Heart right ventricle (tissue), 16 donors: ENCODE measurements at regions not wholly inside any gene's neighbourhood (a gene's known extent, or its start where the extent isn't known, plus 50 kb on each side); places are given as distances from the start of the nearest gene placed in this dataset.

ENCODE experiments used
- ATAC-seq, 8 donors: fragments of 200-7000 bp; cut with Tn5 transposase; one replicate each; pipeline ENCODE4 v1.9.1; 2020; ENCODE audit warnings: mild to moderate bottlenecking in 8 of 8, moderate library complexity in 8 of 8, moderate number of reproducible peaks in 1 of 8
- DNase-seq, 2 donors: peaks; one replicate each; pipeline ENCODE4 v3.0.0-alpha.2; 2020
- H3K27ac ChIP-seq, 10 donors: fragments of 200-600 bp; sonication (generic) in 2 of 10; one replicate each; pipeline versions ENCODE4 v1.5.0 to v1.8.0; 2020 to 2022; ENCODE audit warnings: mild to moderate bottlenecking in 3 of 10
- H3K27me3 ChIP-seq, 7 donors: fragments of 200-600 bp; one replicate each; pipeline ENCODE4 v1.8.0; 2021 to 2022; ENCODE audit warnings: mild to moderate bottlenecking in 2 of 7
- H3K36me3 ChIP-seq, 9 donors: fragments of 200-600 bp; sonication (generic) in 1 of 9; one replicate each; pipeline versions ENCODE4 v1.5.0 to v1.8.0; 2020 to 2022; ENCODE audit warnings: mild to moderate bottlenecking in 2 of 9
- H3K4me1 ChIP-seq, 9 donors: fragments of 200-600 bp; sonication (generic) in 1 of 9; one replicate each; pipeline versions ENCODE4 v1.5.0 to v1.8.0; 2020 to 2022; ENCODE audit warnings: mild to moderate bottlenecking in 4 of 9
- H3K4me3 ChIP-seq, 10 donors: fragments of 200-600 bp; sonication (generic) in 2 of 10; one replicate each; pipeline versions ENCODE4 v1.5.0 to v1.8.0; 2020 to 2022; ENCODE audit warnings: mild to moderate bottlenecking in 7 of 10, moderate library complexity in 2 of 10
- H3K9me3 ChIP-seq, 11 donors: fragments of 200-600 bp in 10 of 11; sonication (generic) in 2 of 11; one replicate each; pipeline versions ENCODE4 v1.5.0 to v1.8.0; 2013 to 2022; ENCODE audit warnings: mild to moderate bottlenecking in 2 of 11, control low read depth in 1 of 11, moderate library complexity in 1 of 11
- WGBS, 2 donors: extraction: QIAGEN DNeasy Blood & Tissue Kit; methylation state at CpG; one replicate each; pipeline ENCODE4 v1.1.7; 2013; ENCODE audit warnings: inconsistent platforms in 1 of 2; 5-methylcytosine and 5-hydroxymethylcytosine counted together
- intact Hi-C, 10 donors: fragments of 100-400 bp; cut with DNase I; formaldehyde crosslinking; loops; one replicate each; pipeline versions ENCODE4 v1.11.1 to v1.14.2; 2022
- TF ChIP-seq, protein P1 (sequence below), 9 donors: fragments of 200-600 bp; sonication (generic) in 2 of 9; IDR thresholded peaks; one replicate each; pipeline versions ENCODE4 v1.5.0 to v1.8.0; 2021 to 2022; ENCODE audit warnings: antibody characterized with exemption in 9 of 9, mild to moderate bottlenecking in 5 of 9, moderate library complexity in 1 of 9
- donor health status: Arrhythmogenic right ventricular cardiomyopathy.
- donor health status: ischemic (EF 13 %, LVEDD 7.1; RV severe dilation, severe dysfunction).
- donor health status: healthy with polysubstance abuse.
- donor health status: DM: no; HTN: yes; CAD: no.
- donor health status: DM: no; HTN: no; CAD: no.
- donor health status: ischemic (EF 25% LVEDD 6.9; RV normal size, moderate dysfunction).
- donor health status: ischemic (EF 25% LVEDD 5.7; RV mildly dilated, moderate dysfunction).
- donor health status: healthy.
- donor health status: DM: yes; HTN: yes; CAD: no.
- donor health status: Ischemic cardiomyopathy.
- donor health status: ischemic (EF 35%, LVEDD 5.7; RV mildly dilated, moderate dysfunction).
- donor health status: nonischemic (EF 11% LVEDD 7.7; RV severe dilation, severe dysfunction).
- donor health status: DM: yes; HTN: yes; CAD: no.
- donor health status: PGD.
- donor health status: ischemic (EF 29% LVEDD 5.4; RV normal size, mild dysfunction).
- donor health status: nonischemic (EF 23%, LVEDD 6.1; RV moderate dilation, normal function).

- 62 to 74% methylated on average over 7 of the region's 7 CpGs for WGBS, 2 donors
- Histone ChIP-seq H3K9me3 (no peaks in the 10 kb centered on the region), H3K36me3 (no peaks in the 10 kb centered on the region), H3K27ac (no peak overlapping the region), H3K4me1 (no peaks in the 10 kb centered on the region), H3K4me3 (no peak overlapping the region), H3K27me3 (no peaks in the 10 kb centered on the region)
- TF ChIP-seq, protein P1, sequence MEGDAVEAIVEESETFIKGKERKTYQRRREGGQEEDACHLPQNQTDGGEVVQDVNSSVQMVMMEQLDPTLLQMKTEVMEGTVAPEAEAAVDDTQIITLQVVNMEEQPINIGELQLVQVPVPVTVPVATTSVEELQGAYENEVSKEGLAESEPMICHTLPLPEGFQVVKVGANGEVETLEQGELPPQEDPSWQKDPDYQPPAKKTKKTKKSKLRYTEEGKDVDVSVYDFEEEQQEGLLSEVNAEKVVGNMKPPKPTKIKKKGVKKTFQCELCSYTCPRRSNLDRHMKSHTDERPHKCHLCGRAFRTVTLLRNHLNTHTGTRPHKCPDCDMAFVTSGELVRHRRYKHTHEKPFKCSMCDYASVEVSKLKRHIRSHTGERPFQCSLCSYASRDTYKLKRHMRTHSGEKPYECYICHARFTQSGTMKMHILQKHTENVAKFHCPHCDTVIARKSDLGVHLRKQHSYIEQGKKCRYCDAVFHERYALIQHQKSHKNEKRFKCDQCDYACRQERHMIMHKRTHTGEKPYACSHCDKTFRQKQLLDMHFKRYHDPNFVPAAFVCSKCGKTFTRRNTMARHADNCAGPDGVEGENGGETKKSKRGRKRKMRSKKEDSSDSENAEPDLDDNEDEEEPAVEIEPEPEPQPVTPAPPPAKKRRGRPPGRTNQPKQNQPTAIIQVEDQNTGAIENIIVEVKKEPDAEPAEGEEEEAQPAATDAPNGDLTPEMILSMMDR (IDR thresholded peaks at IDR 0.05) = no peak
- ATAC-seq = no peak
- DNase-seq = no peak
- intact Hi-C loops = no loop called here
Measured at GRCh38 chr9:78574354-78575045, 277.6 kb downstream of the PSAT1 start.

DNA sequence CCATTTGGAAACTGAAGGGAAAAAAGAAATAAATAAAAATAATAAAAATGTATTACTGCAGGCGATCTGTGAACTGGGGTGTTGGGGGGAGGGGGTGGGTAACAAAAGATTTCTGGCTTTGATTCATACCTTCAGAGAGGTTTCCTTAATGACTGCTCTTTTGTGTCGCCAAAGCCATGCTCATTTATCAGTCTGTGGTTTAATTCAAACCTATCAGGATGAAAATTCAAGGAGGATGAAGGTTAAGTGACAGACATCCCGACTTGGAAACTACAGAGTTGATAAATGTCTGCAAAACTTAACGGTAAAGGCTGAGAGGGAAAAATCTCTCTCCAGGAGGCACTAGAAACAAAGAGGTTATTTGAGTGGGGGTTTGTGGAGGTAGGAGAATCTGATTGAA lies 278.2 kb downstream of the PSAT1 start:
- no peaks in the 10 kb centered on the region for H3K36me3 ChIP-seq
- H3K4me3 ChIP-seq = no peak overlapping the region
- intact Hi-C loops = no loop called here
- no peak for DNase-seq
- no peak for ATAC-seq
- WGBS, 2 donors = 38 to 39% methylated on average over 4 of the region's 4 CpGs
- no peaks in the 10 kb centered on the region for H3K4me1 ChIP-seq
- no peak overlapping the region for H3K27ac ChIP-seq
- TF ChIP-seq, protein P1 (IDR thresholded peaks at IDR 0.05) = no peak
- H3K27me3 ChIP-seq = no peaks in the 10 kb centered on the region
- H3K9me3 ChIP-seq = no peaks in the 10 kb centered on the region

DNA sequence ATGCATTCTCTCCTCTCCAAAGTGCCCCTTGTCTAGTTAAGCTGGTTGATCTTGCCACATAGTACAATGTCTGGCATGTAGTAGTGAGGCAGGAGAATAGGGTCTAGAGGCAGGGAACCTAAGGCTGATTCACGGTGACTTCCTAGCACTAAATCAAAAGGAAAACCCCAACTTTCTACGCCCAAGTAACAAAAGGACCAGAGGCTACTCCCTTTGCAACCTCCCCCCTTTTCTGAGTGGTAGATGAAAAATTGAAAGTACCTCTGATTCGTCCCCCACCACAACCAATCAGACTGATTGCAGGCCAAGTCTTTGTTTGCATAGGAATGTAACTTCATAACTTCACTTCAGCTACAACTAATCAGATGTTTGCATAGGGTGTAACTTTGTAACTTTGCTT lies 278.8 kb downstream of the PSAT1 start:
- WGBS, 2 donors = 78 to 81% methylated on average over 3 of the region's 3 CpGs
- TF ChIP-seq, protein P1 (IDR thresholded peaks at IDR 0.05) = no peak
- ATAC-seq (no peak), DNase-seq (no peak)
- Histone ChIP-seq H3K9me3 (no peaks in the 10 kb centered on the region), H3K27me3 (no peaks in the 10 kb centered on the region), H3K4me3 (no peak overlapping the region), H3K36me3 (no peaks in the 10 kb centered on the region), H3K27ac (no peak overlapping the region), H3K4me1 (no peaks in the 10 kb centered on the region)
- intact Hi-C loops = no loop called here

- DNase-seq = no peak
- Histone ChIP-seq H3K27ac (no peak overlapping the region), H3K27me3 (no peaks in the 10 kb centered on the region), H3K4me3 (no peak overlapping the region), H3K4me1 (no peaks in the 10 kb centered on the region), H3K9me3 (no peaks in the 10 kb centered on the region), H3K36me3 (no peaks in the 10 kb centered on the region)
- TF ChIP-seq, protein P1 (IDR thresholded peaks at IDR 0.05) = no peak
- ATAC-seq = no peak
- intact Hi-C loops = no loop called here
- 84 to 87% methylated on average over 5 of the region's 5 CpGs for WGBS, 2 donors
Measured at GRCh38 chr9:78577156-78577906, 280.4 kb downstream of the PSAT1 start.
